ENCODE measurements at regions not wholly inside any gene's neighbourhood (a gene's known extent, or its start where the extent isn't known, plus 50 kb on each side); places are given as distances from the start of the nearest gene placed in this dataset.
"Not testable (repeated sequence)": the region's sequence is repeated elsewhere in the genome, so short reads cannot be mapped to it uniquely, and the experiment has no call there.

- DNase-seq: no peak
These were observed 63.9 kb downstream of the MAT2B start for GRCh38 chr5:163569284-163569683.

DNA sequence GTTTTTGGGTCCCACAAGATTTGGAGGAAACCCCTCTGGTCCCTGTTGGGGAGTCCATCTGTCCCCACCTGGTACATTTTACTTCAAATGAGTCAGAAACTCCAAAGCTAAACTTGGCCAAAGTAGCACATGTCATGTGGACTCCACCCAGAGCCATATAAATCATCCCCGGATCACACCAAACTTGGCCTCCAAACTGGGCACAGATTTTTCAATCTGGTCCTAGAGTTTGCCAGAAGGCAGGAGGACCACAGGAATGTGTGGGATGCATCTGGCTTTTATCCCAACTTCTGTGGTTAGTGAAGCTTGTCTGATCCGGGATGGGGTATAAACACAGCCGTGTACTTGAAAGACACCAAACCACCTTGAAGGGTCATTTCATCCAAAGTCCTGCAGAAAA, 66.3 kb downstream of the MAT2B start:
- DNase-seq: no peak

DNA sequence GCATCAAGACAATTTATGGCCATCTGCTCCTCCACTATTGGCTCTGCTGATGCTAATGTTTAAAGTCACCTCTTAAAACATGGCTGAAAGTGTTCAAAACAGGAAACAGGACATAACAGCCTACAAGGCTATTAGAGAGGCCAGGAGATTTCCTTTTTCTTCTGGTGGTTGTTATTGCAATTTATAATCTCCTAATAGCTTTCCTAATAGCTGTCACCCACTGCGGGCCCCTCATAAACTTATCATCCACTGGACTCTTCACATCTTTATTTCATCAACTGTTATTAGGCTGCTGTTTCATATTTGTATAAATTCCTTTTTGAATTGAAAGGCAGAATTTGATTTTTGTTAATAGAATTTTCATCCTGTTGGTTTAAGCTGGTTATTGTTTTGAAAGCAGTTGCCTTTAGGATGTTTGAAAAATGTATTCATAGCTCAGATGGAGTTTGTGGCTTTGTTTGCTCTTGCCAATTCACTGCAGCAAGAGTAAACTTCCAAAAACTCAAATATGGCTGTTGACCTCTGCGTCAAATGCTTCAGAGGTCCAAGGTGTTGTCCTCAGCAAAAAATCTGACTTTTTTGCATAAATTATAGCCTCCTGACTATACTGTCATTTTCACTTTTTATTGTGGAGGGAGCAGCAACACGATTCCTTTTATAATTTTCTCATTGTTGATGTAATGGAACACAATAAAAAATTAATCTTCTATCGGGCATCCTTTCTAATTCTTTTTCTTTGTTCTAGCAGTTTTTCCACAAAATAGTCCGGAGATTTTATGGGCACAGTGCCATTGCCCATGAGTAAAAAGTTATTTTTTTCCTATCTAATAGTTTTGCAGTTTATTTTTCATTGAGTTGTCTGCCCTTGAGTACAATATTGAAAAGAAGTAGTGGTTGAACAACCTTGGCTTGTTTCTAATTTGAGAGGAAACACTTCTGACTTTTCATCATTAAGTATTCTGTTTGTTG, 69.3 kb downstream of the MAT2B start:
- no peak for DNase-seq

GRCh38 chr5:163578652-163579051, 73.2 kb downstream of the MAT2B start:
- DNase-seq: no peak

GRCh38 chr5:163579729-163580128, 74.3 kb downstream of the MAT2B start:
- no peak for DNase-seq

- DNase-seq: no peak
These were observed 75.1 kb downstream of the MAT2B start for GRCh38 chr5:163580516-163580915.

DNA sequence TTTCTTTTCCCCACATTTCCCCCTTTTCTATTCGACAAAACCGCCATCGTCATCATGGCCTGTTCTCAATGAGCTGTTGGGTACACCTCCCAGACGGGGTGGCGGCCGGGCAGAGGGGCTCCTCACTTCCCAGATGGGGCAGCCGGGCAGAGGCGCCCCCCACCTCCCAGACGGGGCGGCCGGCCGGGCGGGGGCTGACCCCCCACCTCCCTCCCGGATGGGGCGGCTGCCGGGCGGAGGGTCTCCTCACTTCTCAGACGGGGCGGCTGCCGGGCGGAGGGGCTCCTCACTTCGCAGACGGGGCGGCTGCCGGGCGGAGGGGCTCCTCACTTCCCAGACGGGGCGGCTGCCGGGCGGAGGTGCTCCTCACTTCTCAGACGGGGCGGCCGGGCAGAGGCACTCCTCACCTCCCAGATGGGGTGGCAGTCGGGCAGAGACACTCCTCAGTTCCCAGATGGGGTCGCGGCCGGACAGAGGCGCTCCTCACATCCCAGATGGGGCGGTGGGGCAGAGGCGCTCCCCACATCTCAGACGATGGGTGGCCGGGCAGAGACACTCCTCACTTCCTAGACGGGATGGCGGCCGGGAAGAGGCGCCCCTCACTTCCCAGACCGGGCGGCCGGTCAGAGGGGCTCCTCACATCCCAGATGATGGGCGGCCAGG, 78.2 kb downstream of the MAT2B start:
- DNase-seq: not testable (repeated sequence)

DNA sequence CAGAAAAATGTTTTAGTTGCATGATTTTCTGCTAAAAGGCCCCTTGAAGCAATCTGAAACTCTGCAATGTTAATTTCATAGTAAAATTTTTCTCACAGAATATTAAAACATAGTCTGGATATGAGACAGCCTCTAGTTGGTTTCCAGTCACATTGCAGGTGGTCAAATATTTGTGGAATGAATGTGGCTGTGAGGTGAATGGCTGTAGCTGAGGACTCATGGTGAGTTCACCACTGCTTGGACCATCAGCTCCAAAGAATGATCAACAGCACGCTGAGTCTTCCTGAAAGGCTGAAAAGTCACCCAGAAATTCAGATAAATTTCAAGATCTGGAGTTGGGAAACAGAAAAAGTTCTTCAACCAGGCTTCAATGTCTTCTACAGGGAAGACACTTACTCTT, 79.8 kb downstream of the MAT2B start:
- no peak for DNase-seq

DNA sequence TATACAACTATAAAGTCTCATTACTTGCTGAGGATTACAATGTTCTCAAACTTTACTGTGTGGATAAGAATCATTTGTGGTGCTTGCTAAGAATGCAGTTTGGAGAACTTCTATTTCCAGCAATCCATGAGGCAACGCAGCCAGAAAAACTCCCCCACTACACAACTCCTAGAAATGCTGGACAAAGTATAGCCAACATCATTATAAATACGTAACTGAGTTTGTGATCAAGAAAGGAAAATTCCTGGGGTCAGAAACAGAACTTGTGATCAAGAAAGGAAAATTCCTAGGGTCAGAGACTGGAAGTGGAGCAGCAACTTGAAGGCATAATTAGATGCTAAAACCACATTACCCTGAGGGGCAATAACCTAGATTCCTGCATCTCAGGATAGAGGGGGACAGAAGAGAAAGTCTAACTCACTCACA, 81.1 kb downstream of the MAT2B start:
- DNase-seq: no peak

DNA sequence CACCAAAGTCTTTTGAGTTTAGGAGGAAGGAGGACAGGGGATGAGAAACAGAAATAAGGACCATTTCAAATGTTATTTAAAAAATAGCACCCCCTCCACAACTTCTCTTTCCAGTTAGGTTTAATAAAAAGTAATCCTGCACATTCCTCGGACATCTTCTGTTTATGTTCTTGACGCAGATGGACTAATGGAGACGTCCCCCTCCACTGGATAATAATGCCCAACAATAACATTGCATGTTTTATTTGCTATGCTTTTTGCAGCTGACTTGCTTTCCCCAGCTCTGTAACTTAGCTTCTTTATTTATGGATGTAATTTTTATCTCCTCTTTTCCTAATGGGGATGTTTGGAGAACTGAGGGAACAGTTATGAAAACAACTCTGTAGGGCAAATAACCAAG, 89.5 kb downstream of the MAT2B start:
- no peak for DNase-seq

DNA sequence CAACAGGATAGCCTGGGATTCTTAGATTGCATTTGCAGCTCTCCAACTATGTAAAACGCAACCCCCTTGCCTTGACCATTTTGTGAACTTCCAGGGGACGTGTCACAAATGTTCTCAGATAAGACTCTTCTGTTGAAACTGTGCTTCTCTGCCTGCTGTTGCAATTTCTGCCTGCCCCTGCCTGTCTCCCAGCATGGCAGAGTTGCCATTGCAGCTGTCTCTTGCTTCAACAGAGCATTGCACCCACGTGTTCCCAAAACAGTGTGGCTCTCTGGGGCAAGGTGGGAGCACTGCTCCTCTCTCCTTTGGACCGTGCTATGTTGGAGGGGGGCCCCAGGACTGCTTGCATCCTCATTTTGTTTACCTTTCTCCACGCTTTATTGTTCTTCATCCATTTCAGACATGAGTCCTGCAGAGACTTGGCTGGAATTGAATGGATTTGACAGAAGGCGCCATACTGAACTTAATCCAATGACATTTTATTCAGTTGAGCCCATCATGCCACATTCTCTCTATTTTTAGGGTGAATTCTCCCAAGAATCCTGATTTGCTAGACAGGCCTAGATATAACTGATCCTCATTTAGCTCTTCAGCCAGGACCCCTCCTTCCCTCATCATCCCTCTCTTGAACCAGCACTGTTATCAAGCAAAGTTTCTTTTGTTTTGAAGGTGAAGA, 90.7 kb downstream of the MAT2B start:
- DNase-seq: no peak

GRCh38 chr5:163596608-163597315, 91.3 kb downstream of the MAT2B start:
- no peak for DNase-seq

DNA sequence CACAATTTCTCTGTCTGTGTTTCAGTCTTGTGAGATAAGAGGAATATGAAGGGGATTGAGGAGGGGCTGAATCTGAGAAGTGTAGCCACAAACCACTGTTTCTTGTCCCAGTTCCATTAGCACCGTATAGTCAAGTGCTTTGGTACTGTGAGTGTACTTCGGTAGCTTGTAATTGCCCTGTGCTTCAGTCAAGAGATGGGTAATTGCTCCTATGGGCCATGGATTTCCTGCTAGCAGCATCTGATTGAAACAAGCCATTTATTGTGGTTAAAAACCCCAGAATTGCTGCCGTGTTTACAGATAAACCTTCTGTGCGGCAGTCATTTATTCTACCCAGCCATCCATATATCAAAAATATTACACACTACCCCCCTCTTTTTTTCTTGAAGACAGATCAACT, 98.6 kb downstream of the MAT2B start:
- no peak for DNase-seq

GRCh38 chr5:163607256-163607655, 101.8 kb downstream of the MAT2B start:
- no peak for DNase-seq

DNA sequence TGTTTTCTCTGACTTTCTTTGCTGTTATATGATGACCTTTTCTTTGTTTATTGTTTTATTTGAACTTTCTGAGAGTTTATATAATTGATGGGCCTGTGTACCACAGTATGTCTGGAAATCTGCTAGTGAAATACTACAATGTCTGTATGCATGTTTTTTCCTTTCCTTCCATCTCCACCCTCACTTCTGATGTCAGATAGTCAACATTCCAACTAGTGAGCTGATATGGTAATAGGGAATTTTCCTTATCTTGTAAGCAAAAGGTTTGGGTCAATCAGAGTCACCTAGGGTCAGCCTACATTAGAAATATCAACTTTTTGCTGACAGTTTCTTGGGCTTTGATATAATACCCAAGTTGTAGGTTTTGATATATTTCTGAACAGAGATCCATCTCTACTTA, 103.2 kb downstream of the MAT2B start:
- DNase-seq: no peak

- DNase-seq: no peak
These were observed 104.5 kb downstream of the MAT2B start for GRCh38 chr5:163609910-163610309.

DNA sequence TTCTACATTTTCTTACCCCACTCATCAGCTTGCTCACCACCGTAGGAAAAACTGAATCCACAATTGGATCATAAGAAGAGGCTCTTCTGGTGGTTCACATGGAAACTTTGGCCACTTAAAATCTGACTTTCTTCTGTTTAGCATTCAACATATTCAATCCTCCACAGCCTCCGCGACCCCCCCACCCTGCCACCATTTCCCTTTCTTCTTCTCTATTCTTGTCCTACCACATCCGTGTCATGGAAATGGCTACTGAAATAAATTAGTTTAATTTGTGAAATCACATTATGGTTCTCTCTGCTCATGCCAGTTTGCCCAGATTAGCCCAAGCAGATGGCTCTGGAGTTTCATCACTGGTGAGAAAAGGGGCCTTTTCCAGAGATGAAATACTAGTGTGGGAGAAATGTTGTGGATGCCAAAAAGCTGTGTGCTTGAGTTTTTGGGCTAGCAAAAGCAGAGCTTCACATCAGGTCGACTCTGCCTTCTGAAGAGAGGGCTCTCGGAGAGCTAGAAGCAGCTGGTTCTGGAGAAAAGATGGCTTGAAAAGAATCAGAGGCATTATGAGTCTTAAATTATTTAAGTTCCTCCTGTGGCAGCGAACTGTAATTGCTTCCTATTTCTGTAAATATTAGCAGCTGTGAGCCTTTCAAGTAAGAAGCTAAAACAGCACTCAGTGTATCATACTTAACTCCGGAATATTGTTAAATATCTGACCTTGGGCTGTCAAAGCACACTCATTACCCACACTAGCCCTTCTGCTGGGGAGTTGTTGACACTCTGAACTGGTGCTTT, 107.1 kb downstream of the MAT2B start:
- no peak for DNase-seq

DNA sequence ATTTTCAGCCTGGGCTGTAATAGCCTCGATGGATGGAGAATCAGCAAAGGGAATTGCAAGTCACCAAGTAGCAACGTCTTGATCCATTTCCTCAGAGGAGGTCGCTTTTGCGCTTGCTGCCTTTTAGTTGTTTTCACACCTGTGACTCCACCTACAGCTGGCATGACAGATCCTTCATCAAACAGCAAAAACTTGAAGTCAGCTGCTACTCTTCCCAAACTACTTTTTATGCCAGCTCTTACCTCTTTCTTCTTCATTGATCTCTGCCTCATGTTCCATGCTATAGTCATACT, 107.7 kb downstream of the MAT2B start:
- no peak for DNase-seq

GRCh38 chr5:163614787-163615186, 109.4 kb downstream of the MAT2B start:
- DNase-seq: no peak

DNA sequence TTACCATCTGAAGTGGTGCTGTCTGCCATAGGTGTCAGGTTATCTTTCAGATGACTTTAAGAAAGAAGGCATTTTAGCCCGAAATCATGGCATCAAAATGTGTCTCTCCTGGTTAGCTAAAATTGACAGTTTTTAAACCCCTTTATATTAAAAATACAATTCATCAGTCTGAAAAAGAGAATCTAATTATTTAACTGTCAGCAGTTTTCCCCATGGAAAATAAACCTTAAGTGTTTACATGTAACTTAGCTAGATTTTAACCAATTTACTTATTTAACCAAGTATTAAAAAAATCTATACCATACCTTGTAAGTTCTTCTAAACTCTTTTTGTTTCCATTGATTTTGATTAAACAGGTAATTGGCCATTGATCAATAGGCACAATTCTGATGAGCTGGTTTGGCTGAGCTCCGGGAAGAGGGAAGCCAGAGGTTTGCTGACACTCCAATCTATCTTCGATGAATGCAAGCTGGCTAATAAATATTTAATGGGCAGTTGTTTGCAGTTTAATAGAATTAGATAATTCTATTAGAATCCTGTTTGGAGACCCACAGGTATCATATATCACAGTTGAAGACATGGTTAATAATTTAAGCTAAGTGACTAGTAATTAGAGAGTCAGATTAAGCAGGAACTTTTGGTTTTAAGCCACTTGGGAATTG, 114.0 kb downstream of the MAT2B start:
- DNase-seq: no peak

GRCh38 chr5:163619951-163620350, 114.5 kb downstream of the MAT2B start:
- DNase-seq: no peak

DNA sequence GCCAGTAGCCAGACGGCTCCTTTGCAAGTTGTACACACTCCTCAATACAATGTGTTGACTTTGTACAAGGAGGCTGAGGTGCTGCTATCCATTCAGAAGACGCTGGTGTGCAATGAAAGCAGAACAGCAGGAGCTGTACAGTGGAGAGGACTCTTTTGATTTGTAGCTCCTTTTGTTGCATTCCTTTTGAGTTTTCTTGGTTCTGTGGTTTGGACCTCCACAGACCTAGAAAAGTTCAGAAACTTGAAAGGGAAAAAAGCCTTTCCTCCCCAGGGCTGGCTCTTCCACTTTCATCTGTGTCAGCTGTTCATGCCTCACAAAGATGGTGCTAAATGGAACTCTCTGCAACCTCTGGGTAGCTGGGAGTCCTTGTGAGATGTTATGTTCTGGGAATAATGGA, 117.4 kb downstream of the MAT2B start:
- no peak for DNase-seq

Measured in activated CD4-positive, alpha-beta T cell treated with anti-CD3 and anti-CD28 coated beads for 48 hours (primary cell).